AG04449 (cell line): ENCODE measurements at regions not wholly inside any gene's neighbourhood (a gene's known extent, or its start where the extent isn't known, plus 50 kb on each side); places are given as distances from the start of the nearest gene placed in this dataset.

Experiments used
- CTCF ChIA-PET: fragments of 350-600 bp; formaldehyde crosslinking; extraction: SDS; loops from one replicate; lab custom pipeline; 2021; ENCODE audit warnings: antibody characterized with exemption; lab: Yijun Ruan, JAX
- POLR2A ChIA-PET: fragments of 400-600, 350-600 bp; formaldehyde crosslinking; extraction: SDS; loops from one replicate; lab custom pipeline; 2020; ENCODE audit warnings: antibody characterized with exemption, inconsistent platforms; lab: Yijun Ruan, JAX
- DNase-seq: peaks from one replicate; pipeline ENCODE4 v3.0.0-alpha.2; 2010; ENCODE audit warnings: low read depth, low spot score
- H3K4me3 ChIP-seq: 2 replicates; pipeline ENCODE4 v1.5.1; 2011; ENCODE audit warnings: low read depth, mild to moderate bottlenecking, control low read depth, low read length
- TF ChIP-seq, protein P1 (sequence below): IDR thresholded peaks from one replicate; pipeline ENCODE4 v1.5.1; 2011; ENCODE audit warnings: mild to moderate bottlenecking, moderate library complexity, low read length, control low read depth, inconsistent platforms; ENCODE audit not compliant: insufficient read depth; ENCODE audit errors: missing control alignments

DNA sequence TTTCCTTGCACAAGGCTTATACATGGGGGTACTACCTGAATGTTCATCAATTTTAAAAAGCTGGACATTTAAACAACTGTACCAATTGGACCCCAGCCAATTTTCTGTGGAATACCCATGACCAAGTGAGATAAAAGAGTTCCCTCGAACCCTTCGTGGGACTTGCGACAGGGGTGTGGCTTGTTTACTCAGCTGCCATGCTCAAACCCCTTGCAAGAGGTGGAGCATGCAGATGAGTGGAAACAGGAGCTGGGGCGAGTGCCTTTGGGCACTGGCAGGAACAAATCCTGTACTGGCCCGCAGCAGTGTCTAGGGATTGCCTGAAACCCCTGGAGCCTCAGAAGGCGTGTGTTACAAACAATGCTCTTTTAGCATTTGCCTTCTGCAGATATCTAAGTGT is 144.2 kb downstream of the PDHA2 start:
- DNase-seq, result no peak
- CTCF ChIA-PET, result no interaction called here

DNA sequence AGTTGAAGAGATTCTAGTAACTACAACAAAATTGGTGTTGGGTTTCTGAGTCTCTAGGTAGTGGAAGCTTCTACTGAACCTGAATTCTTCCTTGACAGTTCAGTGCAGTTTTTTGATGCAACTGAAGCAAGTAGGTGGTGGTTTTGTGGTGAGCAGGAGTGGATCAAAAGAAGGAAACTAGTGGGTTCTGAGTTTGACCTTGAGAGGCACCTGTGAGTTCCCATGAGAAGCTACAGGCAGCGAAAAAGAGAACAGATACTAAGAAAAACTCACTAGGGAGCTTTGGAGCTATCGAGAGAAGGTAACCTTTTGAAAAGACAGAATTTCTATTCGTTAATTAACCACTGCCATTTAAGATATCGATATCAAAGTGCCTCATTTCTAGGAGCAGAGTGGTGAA is 145.2 kb downstream of the PDHA2 start:
- H3K4me3 ChIP-seq, result no peak overlapping the region
- ChIA-PET POLR2A (no interaction called here), CTCF (no interaction called here)
- TF ChIP-seq, protein P1, sequence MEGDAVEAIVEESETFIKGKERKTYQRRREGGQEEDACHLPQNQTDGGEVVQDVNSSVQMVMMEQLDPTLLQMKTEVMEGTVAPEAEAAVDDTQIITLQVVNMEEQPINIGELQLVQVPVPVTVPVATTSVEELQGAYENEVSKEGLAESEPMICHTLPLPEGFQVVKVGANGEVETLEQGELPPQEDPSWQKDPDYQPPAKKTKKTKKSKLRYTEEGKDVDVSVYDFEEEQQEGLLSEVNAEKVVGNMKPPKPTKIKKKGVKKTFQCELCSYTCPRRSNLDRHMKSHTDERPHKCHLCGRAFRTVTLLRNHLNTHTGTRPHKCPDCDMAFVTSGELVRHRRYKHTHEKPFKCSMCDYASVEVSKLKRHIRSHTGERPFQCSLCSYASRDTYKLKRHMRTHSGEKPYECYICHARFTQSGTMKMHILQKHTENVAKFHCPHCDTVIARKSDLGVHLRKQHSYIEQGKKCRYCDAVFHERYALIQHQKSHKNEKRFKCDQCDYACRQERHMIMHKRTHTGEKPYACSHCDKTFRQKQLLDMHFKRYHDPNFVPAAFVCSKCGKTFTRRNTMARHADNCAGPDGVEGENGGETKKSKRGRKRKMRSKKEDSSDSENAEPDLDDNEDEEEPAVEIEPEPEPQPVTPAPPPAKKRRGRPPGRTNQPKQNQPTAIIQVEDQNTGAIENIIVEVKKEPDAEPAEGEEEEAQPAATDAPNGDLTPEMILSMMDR, result no peak
- DNase-seq, result no peak

More for the DNA sequence above, 144.2 kb downstream of the PDHA2 start:
- H3K4me3 ChIP-seq, result no peak overlapping the region
- TF ChIP-seq, protein P1, result no peak
- POLR2A ChIA-PET, result no interaction called here

DNA sequence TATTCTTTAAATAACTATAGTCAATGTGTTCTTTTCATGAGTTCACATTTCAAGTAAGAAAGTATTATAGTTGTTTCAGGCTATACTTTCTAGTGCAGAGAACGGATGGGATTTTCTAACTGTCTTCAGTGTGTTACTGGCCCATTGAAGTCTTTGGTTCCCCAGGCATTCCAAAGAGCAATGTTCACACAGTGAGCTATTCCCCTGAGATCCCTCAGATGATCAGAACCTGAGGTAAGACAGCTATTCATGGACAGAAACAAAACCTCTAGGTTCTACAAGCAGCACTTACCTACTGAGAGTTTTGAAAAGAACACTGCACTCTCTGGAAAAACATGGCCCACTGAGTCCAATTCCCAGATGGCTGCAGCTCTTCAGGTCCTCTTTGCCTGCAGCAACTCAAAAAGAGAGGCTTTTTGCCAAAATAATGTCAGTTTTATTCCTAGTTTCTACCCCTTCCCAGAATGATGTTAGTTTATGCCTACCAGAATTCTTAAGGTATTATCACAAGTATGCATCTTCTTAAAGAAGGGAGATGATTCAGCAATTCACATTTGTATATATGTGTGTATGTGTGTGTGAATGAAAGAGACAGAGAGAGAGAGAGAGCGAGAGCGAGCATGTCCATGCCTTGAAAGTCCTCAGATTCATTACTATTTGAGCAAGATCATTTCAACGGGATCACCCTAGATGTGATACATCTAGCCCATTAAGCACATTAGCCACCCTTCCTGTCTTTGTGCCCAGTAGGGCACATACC is 146.1 kb downstream of the PDHA2 start:
- H3K4me3 ChIP-seq, result no peak overlapping the region
- TF ChIP-seq, protein P1, result no peak
- CTCF ChIA-PET, result no interaction called here
- no peak for DNase-seq
- POLR2A ChIA-PET, result no interaction called here

DNA sequence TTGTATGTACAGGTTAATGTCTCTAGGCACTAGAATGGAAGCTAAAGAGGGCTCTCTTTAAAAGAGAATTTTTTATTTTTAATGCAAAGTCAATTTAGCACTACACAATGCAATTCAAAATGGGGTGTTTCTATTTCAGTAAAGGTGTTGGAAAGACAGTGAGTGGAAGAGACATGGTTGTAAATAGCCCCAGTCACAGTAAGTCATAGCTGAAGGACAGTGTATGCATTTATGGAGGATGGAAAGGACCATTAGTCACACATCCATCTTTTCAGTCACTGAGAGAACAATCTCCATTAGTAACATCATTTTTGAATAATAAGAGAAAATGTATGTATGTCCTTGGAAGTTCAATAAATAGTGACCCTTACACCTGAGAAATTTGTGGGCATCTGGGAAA is 148.0 kb downstream of the PDHA2 start:
- CTCF ChIA-PET, result no interaction called here
- no peak for DNase-seq
- TF ChIP-seq, protein P1, result no peak
- POLR2A ChIA-PET, result no interaction called here
- no peak overlapping the region for H3K4me3 ChIP-seq

DNA sequence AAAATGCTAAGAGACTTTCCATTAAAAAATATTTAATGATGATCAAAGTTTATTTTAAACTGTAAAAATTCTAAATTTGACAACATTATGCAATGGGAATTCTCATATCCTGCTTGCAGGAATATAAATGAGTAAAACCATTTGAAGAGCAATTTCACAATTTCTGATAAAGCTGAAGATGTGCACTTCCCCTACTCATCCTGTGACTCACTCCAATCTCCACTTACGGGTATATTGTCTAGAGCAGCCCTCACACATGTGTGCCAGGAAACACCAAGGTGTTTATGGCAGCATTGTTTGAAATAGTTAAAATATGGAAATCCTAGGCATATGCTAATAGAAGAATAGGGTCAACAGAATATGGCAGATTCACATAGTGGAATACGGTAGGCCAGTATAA is 158.4 kb downstream of the PDHA2 start:
- H3K4me3 ChIP-seq, result no peak overlapping the region
- DNase-seq, result no peak
- CTCF ChIA-PET, result no interaction called here
- TF ChIP-seq, protein P1, result no peak
- POLR2A ChIA-PET, result no interaction called here

DNA sequence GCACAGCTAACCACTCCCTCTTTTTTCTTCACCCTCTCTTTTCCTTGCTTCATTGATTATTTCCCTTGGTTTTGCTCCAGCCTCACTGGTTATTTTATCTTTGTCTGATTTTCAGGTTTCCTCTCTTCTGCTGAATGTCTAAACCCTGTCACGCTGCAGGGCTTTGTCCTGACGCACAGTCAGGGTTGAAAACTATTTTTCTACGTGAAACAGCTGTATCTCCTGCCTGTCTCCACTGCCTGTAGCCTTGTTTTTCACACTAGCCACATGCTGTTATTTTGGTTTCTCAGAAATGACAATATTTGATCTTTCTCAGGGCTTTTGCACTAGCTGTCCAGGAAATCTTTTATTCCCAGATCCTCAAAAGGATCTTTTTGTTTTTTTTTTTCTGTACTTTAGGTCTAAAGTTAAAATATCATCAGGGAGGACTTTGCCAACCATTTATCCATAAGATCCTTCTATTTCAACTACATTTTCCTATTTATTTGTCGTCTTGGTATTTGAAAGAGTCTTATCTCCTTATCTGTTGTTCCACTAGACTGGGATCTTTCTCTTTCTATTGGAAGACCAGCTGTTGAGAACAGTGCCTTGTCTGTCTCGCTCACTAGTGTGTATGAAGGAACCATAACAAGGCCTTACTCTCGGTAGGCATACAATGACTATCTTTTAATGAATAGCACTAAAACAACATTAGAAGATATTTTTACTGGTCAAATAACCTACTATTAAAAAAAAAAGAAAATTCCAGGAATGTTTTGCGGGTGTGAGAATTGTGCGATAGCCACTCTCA is 164.3 kb downstream of the PDHA2 start:
- ChIA-PET CTCF (no interaction called here), POLR2A (no interaction called here)
- TF ChIP-seq, protein P1, result no peak
- no peak overlapping the region for H3K4me3 ChIP-seq
- no peak for DNase-seq
